BJ (cell line): ENCODE measurements at regions not wholly inside any gene's neighbourhood (a gene's known extent, or its start where the extent isn't known, plus 50 kb on each side); places are given as distances from the start of the nearest gene placed in this dataset.

Source experiments
- CTCF ChIA-PET: fragments of 350-600 bp; formaldehyde crosslinking; extraction: SDS; loops from one replicate; lab custom pipeline; 2021; ENCODE audit warnings: antibody characterized with exemption, inconsistent platforms; lab: Yijun Ruan, JAX
- POLR2A ChIA-PET: fragments of 300-600 bp; sonication (Branson Sonifier 250); formaldehyde crosslinking; extraction: SDS; loops from one replicate; lab custom pipeline; 2021; ENCODE audit warnings: antibody characterized with exemption; lab: Charles Lee
- DNase-seq: peaks from one replicate; pipeline ENCODE4 v3.0.0-alpha.2; 2011; ENCODE audit warnings: low read depth
- H3K27me3 ChIP-seq: 2 replicates; pipeline ENCODE4 v1.6.0; 2011; ENCODE audit warnings: low read length; ENCODE audit not compliant: control insufficient read depth, insufficient read depth
- H3K36me3 ChIP-seq: 2 replicates; pipeline ENCODE4 v1.5.1; 2011; ENCODE audit warnings: low read length; ENCODE audit not compliant: control insufficient read depth, insufficient read depth
- H3K4me3 ChIP-seq: 2 replicates; pipeline ENCODE4 v1.5.1; 2011; ENCODE audit warnings: low read depth, mild to moderate bottlenecking, control low read depth, low read length
- TF ChIP-seq, protein P1 (sequence below): IDR thresholded peaks from 2 replicates; pipeline ENCODE4 v1.5.1; 2011; ENCODE audit warnings: low read depth, mild to moderate bottlenecking, control low read depth, inconsistent platforms, low read length, moderate library complexity; ENCODE audit not compliant: insufficient read depth

DNA sequence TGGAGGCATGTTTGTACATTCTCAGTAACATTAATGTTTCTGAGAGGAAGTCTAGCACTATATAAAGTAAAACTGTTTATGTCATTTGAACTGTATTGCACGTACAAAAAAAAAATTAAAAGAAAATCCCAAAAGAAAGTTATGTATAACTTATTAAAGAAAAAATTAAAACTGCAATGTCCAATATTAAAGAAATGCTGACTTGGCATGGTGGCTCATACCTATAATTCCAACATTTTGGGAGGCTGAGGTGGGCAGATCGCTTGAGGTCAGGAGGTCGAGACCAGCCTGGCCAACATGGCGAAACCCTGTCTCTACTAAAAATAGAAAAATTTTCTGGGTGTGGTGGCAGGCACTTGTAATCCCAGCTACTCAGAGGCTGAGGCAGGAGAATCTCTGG is 178.7 kb upstream of the VIPR2 start:
- DNase-seq, result no peak
- no peaks in the 10 kb centered on the region for H3K36me3 ChIP-seq
- H3K27me3 ChIP-seq, result no peaks in the 10 kb centered on the region
- TF ChIP-seq, protein P1, sequence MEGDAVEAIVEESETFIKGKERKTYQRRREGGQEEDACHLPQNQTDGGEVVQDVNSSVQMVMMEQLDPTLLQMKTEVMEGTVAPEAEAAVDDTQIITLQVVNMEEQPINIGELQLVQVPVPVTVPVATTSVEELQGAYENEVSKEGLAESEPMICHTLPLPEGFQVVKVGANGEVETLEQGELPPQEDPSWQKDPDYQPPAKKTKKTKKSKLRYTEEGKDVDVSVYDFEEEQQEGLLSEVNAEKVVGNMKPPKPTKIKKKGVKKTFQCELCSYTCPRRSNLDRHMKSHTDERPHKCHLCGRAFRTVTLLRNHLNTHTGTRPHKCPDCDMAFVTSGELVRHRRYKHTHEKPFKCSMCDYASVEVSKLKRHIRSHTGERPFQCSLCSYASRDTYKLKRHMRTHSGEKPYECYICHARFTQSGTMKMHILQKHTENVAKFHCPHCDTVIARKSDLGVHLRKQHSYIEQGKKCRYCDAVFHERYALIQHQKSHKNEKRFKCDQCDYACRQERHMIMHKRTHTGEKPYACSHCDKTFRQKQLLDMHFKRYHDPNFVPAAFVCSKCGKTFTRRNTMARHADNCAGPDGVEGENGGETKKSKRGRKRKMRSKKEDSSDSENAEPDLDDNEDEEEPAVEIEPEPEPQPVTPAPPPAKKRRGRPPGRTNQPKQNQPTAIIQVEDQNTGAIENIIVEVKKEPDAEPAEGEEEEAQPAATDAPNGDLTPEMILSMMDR, result no peak
- ChIA-PET CTCF (no interaction called here), POLR2A (no interaction called here)
- H3K4me3 ChIP-seq, result no peak overlapping the region

DNA sequence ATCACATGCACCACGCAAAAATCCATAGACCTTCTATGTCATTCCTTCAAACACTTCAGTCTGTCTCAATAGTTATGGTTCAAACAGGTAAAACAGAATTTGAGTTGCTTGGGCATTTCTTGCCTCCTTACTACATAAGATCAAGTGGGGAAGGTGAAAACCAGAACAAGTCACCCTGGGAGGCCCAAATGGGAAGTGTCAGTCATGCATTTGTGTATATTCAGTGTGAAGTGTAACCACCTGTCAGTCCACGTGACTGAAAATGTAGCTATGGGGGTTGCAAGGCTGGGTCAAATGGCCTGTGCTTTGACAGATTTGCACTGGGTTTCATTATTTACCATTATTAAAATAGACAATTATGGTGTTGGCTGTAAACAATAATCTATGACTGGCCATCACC is 176.6 kb upstream of the VIPR2 start:
- TF ChIP-seq, protein P1, result no peak
- Histone ChIP-seq H3K4me3 (no peak overlapping the region), H3K36me3 (no peaks in the 10 kb centered on the region), H3K27me3 (no peaks in the 10 kb centered on the region)
- ChIA-PET POLR2A (no interaction called here), CTCF (no interaction called here)
- DNase-seq, result no peak

DNA sequence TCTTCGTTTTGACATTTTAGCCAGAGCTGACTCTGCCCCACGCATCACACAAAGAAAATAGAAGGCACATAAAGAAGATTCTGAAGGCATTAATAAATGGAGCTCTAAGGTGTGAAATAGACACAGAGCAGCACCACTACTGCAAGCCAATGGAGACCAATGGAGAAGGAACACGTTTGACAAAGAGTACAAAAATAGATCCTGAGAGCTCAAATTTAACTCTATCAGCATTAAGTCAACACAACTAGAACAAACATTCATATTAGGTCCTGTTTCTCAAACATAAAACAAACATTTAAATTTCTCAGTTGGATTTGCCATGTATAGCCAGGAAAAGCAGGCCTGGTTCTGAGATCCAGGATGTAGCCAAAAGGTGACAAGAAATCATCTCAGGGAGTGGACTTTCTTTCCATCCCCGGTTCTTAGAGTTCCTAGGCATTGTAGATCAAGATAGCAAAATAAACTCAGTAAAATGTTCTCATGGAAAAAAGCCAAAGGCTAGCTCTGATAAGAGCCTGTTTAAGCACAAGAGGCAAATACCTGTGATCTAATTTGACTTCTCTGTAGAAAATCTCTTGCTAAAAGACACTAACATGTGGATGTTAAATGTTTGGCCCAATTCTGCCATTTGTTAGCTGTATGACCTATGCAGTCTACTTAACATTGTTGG is 174.2 kb upstream of the VIPR2 start:
- ChIA-PET CTCF (no interaction called here), POLR2A (no interaction called here)
- no peak overlapping the region for H3K4me3 ChIP-seq
- no peaks in the 10 kb centered on the region for H3K27me3 ChIP-seq
- TF ChIP-seq, protein P1, result no peak
- DNase-seq, result no peak
- H3K36me3 ChIP-seq, result no peaks in the 10 kb centered on the region

DNA sequence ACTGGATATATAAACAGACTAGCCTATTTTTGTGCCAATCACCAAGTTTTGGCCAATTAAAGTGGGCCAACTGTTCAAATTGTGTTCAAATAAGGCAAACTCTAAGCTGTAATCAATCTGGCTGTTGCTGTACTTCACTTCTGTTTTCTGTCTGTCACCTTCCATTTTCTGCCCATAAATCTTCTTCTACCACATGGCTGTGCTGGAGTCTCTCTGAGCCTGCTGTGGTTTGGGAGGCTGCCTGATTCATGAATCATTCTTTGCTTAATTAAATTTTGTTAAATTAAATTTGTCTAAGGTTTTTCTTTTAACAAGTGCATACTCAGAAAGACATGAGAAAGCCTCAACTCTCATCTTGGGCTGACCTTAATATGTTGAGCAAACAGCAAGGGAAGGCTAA is 172.6 kb upstream of the VIPR2 start:
- DNase-seq, result no peak
- Histone ChIP-seq H3K4me3 (no peak overlapping the region), H3K27me3 (no peaks in the 10 kb centered on the region), H3K36me3 (no peaks in the 10 kb centered on the region)
- TF ChIP-seq, protein P1, result no peak
- ChIA-PET CTCF (no interaction called here), POLR2A (no interaction called here)

GRCh38 chr7:159311172-159311494 is 166.5 kb upstream of the VIPR2 start:
- Histone ChIP-seq H3K27me3 (no peaks in the 10 kb centered on the region), H3K4me3 (no peak overlapping the region), H3K36me3 (no peaks in the 10 kb centered on the region)
- TF ChIP-seq, protein P1, result no peak
- DNase-seq, result no peak
- ChIA-PET CTCF (no interaction called here), POLR2A (no interaction called here)
